GM19455 (cell line): ENCODE measurements at regions not wholly inside any gene's neighbourhood (a gene's known extent, or its start where the extent isn't known, plus 50 kb on each side); places are given as distances from the start of the nearest gene placed in this dataset.

ENCODE experiments used
- ATAC-seq: cut with Tn5 transposase; IDR thresholded peaks from one replicate; pipeline ENCODE4 v1.9.1; 2021; ENCODE audit not compliant: unreplicated experiment

GRCh38 chr21:25062061-25062460, 545.2 kb downstream of the MRPL39 start:
- ATAC-seq, result no peak

GRCh38 chr21:25054689-25055088, 552.6 kb downstream of the MRPL39 start:
- no peak for ATAC-seq

GRCh38 chr21:25039461-25040380, 567.6 kb downstream of the MRPL39 start:
- peak; percentile 82 for ATAC-seq

- no peak for ATAC-seq
Measured at GRCh38 chr21:25036775-25037174, 570.5 kb downstream of the MRPL39 start.

- ATAC-seq, result no peak
Measured at GRCh38 chr21:25031750-25032149, 575.5 kb downstream of the MRPL39 start.

DNA sequence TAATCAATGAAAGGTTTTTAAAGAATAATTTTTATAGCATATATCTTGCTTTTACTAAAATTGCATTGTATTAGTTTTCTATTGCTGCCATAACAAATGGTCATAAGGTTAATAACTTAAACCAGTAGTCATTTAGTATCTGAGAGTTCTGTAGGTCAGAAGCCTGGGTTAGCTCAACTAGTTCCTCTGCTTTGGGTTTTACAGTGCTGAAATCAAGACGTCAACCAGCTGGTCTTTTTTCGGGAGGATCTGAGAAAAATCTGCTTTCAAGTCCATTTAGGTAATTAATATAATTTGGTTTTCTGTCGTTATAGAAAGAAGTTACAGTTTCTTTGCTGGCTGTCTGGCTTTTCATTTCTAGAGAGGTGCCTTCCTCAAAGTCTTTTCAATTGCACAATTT, 577.7 kb downstream of the MRPL39 start:
- no peak for ATAC-seq

DNA sequence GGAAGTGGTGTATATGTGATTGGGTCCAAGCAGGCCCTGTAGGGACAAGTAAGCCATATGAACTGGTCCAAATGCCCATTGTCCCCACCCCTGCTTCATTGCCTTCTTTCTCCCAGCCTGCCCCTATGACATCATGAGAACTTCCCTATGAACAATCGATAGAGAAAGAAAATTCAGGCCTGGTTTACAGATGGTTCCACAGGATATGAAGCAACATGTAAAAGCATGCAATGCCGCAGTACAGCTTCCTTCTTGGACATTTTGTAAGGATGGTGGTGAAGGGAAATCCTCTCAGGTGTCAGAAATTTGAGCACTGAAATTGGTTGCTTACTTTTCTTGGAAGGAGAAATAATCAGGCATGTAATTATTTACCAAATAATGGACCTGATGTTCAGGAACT, 581.7 kb downstream of the MRPL39 start:
- no peak for ATAC-seq

DNA sequence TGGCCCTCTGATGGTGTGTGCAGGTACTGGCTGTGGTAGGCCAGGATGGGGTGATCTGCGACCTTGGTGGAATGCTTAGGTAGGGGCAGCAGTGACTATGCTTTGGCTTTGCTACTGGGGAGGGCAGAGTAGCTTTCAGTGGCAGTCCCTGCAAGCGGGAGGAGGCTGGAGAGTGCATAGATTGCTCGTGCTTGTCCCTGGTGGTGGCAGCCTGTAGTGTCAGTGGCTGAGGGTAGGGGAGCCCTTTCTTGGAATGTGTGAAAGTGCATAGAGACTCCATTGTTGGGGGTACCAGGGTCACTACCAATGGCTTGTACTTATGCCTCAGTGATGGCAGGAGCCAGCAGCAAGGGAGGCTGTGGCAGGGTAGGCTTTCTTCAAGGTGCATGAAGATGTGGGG, 582.6 kb downstream of the MRPL39 start:
- no peak for ATAC-seq

DNA sequence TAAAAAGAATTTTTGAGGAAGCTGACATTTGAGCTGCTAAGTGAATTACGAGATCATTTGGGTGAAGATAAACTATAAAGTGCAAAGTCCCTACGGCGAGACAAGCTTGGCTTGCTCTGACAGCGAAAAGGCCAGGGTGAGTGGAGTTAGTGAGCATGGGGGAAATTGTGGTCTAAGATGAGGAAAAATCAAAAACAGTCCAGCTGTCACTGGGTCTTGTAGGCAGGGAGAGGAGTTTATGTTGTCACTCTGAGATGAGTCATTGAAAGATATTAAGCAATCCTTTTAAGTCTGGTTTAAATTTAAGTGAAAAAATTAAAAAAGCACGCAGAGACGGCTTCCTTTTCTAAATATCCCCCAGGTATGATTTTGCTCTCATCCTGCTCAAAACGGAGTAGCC, 601.9 kb downstream of the MRPL39 start:
- no peak for ATAC-seq

DNA sequence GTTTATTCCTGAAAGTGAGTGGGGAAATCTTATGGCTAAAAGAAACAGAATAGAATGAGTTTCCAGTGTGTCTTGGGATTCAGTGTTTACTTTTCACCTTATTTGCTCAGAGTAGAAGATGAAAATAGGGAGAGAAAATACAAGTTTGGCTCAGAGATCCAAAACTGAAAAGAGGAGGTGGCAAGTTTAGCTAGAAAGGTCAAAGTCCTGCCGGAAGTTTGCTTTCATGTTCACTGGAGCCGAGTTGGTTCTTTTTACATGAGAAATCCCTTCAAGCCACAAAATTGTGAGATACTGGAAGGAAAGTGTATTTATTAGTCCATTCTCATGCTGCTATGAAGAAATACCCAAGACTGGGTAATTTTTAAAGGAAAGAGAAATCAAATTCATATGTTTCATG, 604.6 kb downstream of the MRPL39 start:
- no peak for ATAC-seq

DNA sequence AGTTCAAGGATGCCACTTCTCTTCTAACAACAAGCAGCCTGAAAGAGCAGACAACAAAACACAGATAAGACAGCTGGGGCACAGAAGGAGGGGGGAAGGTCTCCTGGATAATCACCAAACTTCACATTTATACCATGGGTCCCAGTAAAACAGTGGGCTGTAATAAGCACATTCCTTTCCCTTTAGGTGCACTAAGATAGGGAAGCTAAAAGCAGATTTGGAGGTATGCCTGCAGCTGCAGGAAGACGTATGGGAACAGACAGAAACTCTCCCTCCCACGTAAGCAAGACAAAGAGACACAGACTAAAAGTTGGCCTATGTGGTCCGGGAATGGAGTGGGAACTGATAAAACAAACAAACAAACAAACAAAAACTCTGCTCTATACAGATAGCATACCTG, 612.1 kb downstream of the MRPL39 start:
- ATAC-seq, result no peak

DNA sequence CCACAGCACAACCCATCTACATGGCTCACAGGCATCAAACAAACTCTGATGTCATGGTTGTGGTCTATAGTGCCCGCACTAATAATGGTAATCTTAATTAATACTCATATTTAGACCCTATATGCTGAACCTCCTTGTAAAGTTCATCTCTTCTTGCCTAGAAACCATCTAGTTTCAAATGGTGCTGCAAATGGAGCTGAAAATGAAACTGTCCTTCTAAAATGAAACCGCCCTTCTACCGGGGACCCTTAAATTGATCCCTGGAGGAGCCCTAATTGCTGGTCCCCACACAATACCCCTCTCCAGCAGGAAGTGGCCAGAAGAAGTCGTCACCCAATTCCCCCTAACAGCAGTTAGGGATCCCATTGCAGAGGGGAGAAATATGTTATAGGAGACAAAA, 612.6 kb downstream of the MRPL39 start:
- ATAC-seq, result no peak

- ATAC-seq, result no peak
Measured at GRCh38 chr21:24989516-24989915, 617.8 kb downstream of the MRPL39 start.

DNA sequence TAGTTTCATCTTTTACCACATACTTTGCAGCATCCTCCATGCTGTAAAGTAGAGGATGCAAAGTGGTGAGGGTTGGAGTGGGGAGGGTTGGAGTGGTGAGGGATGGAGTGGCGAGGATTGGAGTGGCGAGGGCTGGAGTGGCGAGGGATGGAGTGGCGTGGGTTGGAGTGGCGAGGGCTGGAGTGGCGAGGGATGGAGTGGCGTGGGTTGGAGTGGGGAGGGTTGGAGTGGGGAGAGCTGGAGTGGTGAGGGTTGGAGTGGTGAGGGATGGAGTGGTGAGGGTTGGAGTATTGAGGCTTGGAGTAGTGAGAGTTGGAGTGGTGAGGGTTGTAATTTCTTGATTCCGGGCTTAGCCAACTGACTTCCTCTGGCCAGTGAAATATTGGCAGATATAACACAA, 618.3 kb downstream of the MRPL39 start:
- no peak for ATAC-seq

- no peak for ATAC-seq
Measured at GRCh38 chr21:24976238-24976637, 631.0 kb downstream of the MRPL39 start.

DNA sequence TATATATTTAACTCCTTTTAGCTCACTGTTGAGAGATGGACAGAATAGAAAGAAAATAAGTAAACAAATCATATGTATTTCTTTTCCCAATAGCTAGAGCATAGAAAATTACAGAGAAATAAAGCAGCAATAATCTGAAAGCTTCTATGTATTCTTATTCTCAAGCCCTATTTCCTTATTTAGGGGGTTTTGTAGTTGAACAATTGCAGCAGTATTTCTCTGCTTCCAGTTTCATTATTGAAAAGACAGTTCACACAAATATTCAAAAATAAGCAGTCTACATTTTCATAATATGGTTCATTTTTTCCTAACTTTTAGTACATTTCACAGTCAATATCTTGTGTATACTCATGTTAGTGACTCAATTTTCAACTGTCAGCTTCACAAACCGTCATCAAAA, 638.2 kb downstream of the MRPL39 start:
- no peak for ATAC-seq

DNA sequence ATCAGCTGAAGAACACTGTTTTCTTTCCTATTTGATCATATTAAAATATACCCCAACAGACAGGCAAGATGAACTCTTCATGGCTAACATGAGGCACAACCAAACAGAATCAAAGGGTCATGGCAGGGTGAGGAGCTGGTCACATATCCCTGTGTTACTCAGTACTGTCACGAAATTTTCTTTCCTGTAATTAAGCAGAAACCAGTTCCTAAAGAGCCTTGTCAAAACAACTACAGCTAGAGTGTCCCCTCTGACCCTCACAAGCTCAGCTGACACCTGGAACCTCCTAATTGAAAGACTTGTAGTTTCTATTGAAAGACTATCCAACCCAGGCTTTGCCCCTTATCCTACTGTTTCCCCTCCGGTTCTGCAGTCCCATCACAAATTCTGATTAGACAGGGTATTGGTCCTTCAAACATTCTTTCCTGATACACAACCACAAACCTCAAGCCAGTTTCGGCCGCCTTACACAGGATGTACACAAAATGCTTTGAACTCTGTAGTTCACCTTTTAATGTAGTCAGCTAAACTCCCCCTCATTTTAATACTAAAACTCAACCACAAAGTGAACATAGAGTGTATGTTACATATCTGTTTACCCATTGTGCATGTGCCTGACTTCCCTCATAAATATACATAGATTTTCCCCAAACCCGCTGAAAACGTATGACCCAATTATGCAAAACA, 651.9 kb downstream of the MRPL39 start:
- ATAC-seq, result peak; percentile 93

GRCh38 chr21:24948186-24948585, 659.1 kb downstream of the MRPL39 start:
- ATAC-seq, result no peak

GRCh38 chr21:24945910-24946309, 661.4 kb downstream of the MRPL39 start:
- ATAC-seq, result no peak

- no peak for ATAC-seq
Measured at GRCh38 chr21:24941316-24942185, 665.7 kb downstream of the MRPL39 start.

GRCh38 chr21:24939291-24939690, 668.0 kb downstream of the MRPL39 start:
- no peak for ATAC-seq
